Mesothelial cell of epicardium (in vitro differentiated cells): ENCODE measurements at regions not wholly inside any gene's neighbourhood (a gene's known extent, or its start where the extent isn't known, plus 50 kb on each side); places are given as distances from the start of the nearest gene placed in this dataset.

Experiments
- DNase-seq, 2 experiments: peaks; one replicate each; pipeline ENCODE4 v3.0.0; 2021; ENCODE audit warnings: low spot score in 2 of 2; ENCODE audit not compliant: unreplicated experiment in 2 of 2
- H3K27ac Mint-ChIP-seq: 2 replicates; pipeline ENCODE4 v1.8.0; 2021; ENCODE audit warnings: mixed read lengths
- H3K27me3 Mint-ChIP-seq: 2 replicates; pipeline ENCODE4 v1.8.0; 2021; ENCODE audit warnings: low read depth, mixed read lengths
- H3K36me3 Mint-ChIP-seq: 2 replicates; pipeline ENCODE4 v1.8.0; 2021; ENCODE audit warnings: mixed read lengths
- H3K4me1 Mint-ChIP-seq: 2 replicates; pipeline ENCODE4 v1.8.0; 2021; ENCODE audit warnings: mixed read lengths
- H3K4me3 Mint-ChIP-seq: 2 replicates; pipeline ENCODE4 v1.8.0; 2021; ENCODE audit warnings: mild to moderate bottlenecking, moderate library complexity, mixed read lengths
- H3K9me3 Mint-ChIP-seq: 2 replicates; pipeline ENCODE4 v1.8.0; 2021; ENCODE audit warnings: mixed read lengths
- CTCF ChIP-seq: fragments of 200-600 bp; sonication (generic); IDR thresholded peaks from one replicate; pipeline ENCODE4 v1.5.0; 2021; ENCODE audit warnings: antibody characterized with exemption; ENCODE audit not compliant: unreplicated experiment

GRCh38 chr1:221849897-221850296 lies 108.0 kb upstream of the DUSP10 start:
- no peak overlapping the region for H3K4me3 Mint-ChIP-seq
- TF ChIP-seq CTCF: no peak
- peaks cover 3% of the 10 kb centered on the region for H3K27me3 Mint-ChIP-seq
- H3K4me1 Mint-ChIP-seq: peaks cover 6% of the 10 kb centered on the region
- H3K36me3 Mint-ChIP-seq: no peaks in the 10 kb centered on the region
- no peak overlapping the region for H3K27ac Mint-ChIP-seq
- no peaks in the 10 kb centered on the region for H3K9me3 Mint-ChIP-seq
- no peak for DNase-seq

GRCh38 chr1:221849110-221849509 lies 107.2 kb upstream of the DUSP10 start:
- no peak overlapping the region for H3K27ac Mint-ChIP-seq
- peaks cover under 1% of the 10 kb centered on the region for H3K27me3 Mint-ChIP-seq
- H3K4me1 Mint-ChIP-seq: peaks cover 6% of the 10 kb centered on the region
- no peak for DNase-seq
- no peak for TF ChIP-seq CTCF
- no peaks in the 10 kb centered on the region for H3K36me3 Mint-ChIP-seq
- no peak overlapping the region for H3K4me3 Mint-ChIP-seq
- no peaks in the 10 kb centered on the region for H3K9me3 Mint-ChIP-seq

DNA sequence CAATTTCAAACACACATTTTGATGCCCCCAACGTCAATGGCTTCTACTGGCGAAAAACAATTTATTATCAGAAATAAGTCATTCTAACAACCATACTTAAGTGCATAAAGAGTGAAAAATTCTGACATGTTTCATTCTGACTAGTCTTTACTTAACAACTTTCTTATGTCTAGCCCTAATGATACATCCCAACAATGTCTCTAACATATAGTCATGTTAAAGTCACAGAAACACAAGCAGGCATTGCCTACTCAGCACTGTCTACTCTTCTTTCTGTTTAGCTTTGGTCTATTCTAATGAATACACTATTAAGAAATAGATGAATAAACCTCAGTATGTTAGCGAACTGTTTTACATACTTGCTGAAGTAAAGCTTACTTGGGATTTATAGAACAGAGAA lies 105.8 kb upstream of the DUSP10 start:
- Mint-ChIP-seq H3K4me3 (no peak overlapping the region), H3K27me3 (no peaks in the 10 kb centered on the region), H3K36me3 (no peaks in the 10 kb centered on the region), H3K4me1 (peaks cover 6% of the 10 kb centered on the region), H3K9me3 (no peaks in the 10 kb centered on the region), H3K27ac (no peak overlapping the region)
- TF ChIP-seq CTCF: no peak
- DNase-seq: no peak

GRCh38 chr1:221845650-221846371 lies 103.9 kb upstream of the DUSP10 start:
- Mint-ChIP-seq H3K9me3 (no peaks in the 10 kb centered on the region), H3K36me3 (no peaks in the 10 kb centered on the region), H3K27me3 (no peaks in the 10 kb centered on the region), H3K27ac (no peak overlapping the region), H3K4me3 (no peak overlapping the region), H3K4me1 (peaks cover 6% of the 10 kb centered on the region)
- no peak for DNase-seq
- TF ChIP-seq CTCF: no peak

DNA sequence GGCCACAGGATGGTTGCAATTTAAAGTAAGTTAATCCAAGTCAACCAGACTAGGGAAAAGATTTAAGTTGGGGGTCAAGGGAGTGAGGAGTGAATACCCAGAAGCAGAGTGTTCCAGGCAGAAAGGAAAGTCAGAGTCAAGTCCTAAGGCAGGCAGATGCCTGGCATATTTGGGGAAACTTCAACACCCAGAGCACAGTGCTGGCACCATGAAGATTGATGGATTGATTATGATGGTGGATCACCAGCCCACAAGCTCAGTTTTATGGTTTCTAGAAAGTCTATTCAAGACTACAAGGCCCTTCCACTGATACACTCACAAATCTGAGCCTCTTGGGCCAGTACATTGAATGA lies 100.1 kb upstream of the DUSP10 start:
- Mint-ChIP-seq H3K9me3 (no peaks in the 10 kb centered on the region), H3K4me1 (peaks cover 6% of the 10 kb centered on the region), H3K4me3 (no peak overlapping the region), H3K27ac (no peak overlapping the region), H3K36me3 (no peaks in the 10 kb centered on the region), H3K27me3 (peaks cover 4% of the 10 kb centered on the region)
- no peak for TF ChIP-seq CTCF
- DNase-seq: no peak
